ENCODE measurements at regions not wholly inside any gene's neighbourhood (a gene's known extent, or its start where the extent isn't known, plus 50 kb on each side); places are given as distances from the start of the nearest gene placed in this dataset.
A peak's percentile ranks its signal among the peaks of the same experiment; 100 is the strongest.

DNA sequence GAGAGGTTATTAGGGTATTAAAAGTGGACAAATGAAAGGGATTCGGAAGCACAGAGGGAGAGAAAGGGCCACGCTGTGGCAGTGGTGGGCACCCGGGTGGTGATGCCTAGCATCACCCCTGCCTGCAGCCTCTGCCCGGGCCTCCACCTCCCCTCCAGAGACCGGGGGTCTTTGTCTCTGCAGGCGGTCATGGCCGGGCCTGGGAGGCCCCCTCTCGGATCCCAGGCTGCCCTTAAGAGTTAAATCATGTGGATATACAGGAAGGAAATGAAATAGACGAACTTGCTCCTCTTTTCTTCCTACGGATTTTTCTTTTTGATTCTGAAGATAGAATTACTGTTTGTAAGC, 319.6 kb downstream of the ZNF536 start:
- in situ Hi-C loops (cut with HindIII; ENCODE audit: low sequenced_read_pairs): no loop called here
- no peak for DNase-seq (ENCODE audit: low read depth)
- TF ChIP-seq CTCF (IDR thresholded peaks at IDR 0.05; ENCODE audit: low read depth, low read length, missing control alignments): no peak
- H3K4me3 ChIP-seq (ENCODE audit: low read depth, low read length): no peak overlapping the region

DNA sequence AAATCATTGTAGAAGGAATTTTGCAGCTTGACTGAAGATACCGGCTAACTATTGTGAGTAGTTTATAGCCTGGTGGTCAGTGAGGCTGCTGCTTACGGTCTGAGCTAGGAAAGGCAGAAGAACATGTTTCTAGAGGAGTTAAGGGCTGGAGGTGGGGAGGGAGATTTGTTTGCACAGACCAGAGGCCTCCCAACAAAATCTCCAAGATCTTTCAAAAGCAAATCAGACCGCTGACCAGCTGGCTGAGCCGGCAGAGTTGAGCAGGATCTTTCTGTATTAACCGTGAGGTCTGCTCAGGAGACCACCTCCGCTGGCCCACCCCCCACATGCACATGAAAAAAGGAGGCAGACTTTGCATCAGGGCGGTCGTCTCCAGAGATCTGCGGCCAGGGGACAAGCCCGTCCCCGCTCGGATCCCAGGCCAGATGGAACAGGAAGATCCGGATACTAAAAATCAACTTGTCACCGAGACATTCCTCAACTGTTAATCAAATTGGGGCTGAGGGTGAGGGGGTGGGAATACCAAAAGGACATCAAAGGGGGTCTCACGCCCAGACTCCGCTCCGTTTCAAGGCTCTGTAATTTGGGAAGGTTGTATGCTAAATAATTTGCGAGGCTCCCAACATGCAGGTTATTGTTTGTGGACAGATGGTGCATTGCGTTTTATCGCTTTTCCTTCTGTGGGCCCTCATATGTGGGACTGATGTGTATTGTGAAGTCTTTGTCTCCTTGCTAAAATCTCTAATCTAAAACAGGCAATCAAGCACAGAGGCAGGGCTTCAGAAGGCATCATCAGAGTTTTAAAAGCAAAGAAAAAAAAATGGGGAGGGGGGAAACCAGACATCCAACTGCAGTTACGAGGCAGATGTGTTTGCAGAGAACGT, 319.0 kb downstream of the ZNF536 start:
- no peak for TF ChIP-seq CTCF (IDR thresholded peaks at IDR 0.05; ENCODE audit: low read depth, low read length, missing control alignments)
- no peak overlapping the region for H3K4me3 ChIP-seq (ENCODE audit: low read depth, low read length)
- DNase-seq (ENCODE audit: low read depth): no peak
- in situ Hi-C loops (cut with HindIII; ENCODE audit: low sequenced_read_pairs): no loop called here

DNA sequence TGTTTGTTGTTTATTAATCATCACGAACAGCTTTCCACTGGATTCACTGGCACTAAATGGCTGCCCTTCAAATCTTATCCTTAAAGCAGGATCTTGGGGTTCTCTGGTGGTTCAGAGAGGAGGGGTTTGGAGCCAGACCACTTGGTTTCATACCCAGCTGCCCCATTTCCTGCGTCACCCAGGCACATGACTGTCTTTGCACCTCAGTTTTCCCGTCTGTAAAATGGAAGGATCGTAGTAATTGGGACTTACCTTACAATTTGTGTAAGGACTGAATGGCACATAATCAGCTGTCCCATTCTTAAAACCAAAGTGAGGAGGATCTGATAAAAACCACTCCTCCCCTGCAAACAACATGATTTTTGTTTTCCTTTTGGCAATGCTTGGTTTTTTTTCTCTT, 318.3 kb downstream of the ZNF536 start:
- H3K4me3 ChIP-seq (ENCODE audit: low read depth, low read length): no peak overlapping the region
- no peak for DNase-seq (ENCODE audit: low read depth)
- in situ Hi-C loops (cut with HindIII; ENCODE audit: low sequenced_read_pairs): no loop called here

DNA sequence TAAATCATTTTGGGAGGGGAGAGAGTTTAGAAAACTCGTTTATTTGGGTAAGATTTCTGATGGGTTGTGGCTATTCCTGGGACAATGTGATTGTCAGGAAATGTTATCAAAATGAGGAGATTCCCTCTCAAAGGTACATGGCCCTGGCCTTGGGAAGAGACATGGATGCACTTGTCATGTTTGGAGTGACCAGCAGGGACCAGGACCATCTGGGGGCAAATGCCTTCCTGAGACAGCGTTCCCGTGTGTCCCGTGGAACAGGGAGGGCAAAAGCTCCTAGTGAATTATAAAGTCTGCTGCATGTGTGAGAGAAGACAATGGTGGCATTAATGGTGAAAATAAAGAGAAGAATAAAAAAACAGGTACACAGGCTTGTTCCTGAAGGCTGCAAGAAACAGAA, 317.3 kb downstream of the ZNF536 start:
- in situ Hi-C loops (cut with HindIII; ENCODE audit: low sequenced_read_pairs): no loop called here
- H3K4me3 ChIP-seq (ENCODE audit: low read depth, low read length): no peak overlapping the region
- TF ChIP-seq CTCF (IDR thresholded peaks at IDR 0.05; ENCODE audit: low read depth, low read length, missing control alignments): peak; percentile 8
- no peak for DNase-seq (ENCODE audit: low read depth)

More for the DNA sequence above, 318.3 kb downstream of the ZNF536 start:
- TF ChIP-seq CTCF (IDR thresholded peaks at IDR 0.05; ENCODE audit: low read depth, low read length, missing control alignments): no peak

DNA sequence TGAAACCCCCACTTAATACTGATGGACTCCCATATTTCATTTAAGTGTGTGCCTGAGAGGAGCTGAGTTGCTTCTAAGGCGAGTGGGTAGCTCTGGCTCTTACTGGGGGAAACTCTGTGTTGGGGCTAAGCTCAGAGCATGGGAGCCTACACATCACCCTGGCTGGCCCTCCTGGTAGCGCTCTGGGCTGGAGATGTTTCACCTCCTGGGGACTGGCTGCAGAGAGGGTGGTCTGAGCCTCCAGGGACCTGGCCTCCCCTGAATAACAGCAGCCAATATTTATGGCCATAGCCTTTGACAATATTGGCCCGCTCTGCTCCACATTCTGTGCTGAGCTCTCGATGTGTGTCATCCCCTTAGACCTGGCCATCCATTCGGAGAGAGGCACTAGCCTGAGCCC, 316.5 kb downstream of the ZNF536 start:
- in situ Hi-C loops (cut with HindIII; ENCODE audit: low sequenced_read_pairs): no loop called here
- TF ChIP-seq CTCF (IDR thresholded peaks at IDR 0.05; ENCODE audit: low read depth, low read length, missing control alignments): no peak
- no peak for DNase-seq (ENCODE audit: low read depth)
- no peak overlapping the region for H3K4me3 ChIP-seq (ENCODE audit: low read depth, low read length)

DNA sequence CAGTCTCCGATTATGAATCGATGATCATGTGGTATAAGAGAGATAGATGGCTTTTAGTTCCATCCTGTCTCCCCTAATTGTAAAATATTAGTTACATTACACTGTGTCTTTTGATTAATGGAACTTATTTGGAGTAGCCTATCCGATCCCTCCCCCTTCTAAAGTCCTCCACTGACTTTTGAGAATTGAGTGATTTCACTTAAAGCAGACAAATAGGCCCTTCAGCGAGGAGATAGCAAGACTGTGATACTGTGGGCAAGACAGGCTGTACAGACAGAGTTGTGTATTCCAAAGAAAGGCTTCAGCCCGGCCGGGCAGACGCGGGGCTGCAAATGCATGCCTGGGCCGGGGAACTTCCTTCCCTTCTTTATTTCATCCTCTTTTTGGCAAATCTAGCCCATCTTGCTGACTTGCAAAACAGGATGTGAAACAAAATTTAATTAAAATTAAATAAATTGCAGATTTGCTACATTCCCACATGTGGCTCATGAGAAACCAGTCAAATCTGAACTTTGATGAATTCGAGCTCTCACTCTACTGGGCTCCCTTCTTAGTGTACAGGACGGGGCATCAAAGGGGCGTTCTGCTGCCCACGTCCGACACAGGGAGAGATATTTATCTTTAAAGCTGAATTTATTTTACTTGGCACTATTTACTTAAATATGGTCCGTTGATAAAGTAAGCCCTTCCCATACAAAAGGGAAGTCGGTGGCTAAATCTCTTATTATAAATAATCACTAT, 314.8 kb downstream of the ZNF536 start:
- DNase-seq (ENCODE audit: low read depth): no peak
- H3K4me3 ChIP-seq (ENCODE audit: low read depth, low read length): no peak overlapping the region
- in situ Hi-C loops (cut with HindIII; ENCODE audit: low sequenced_read_pairs): no loop called here

More for the DNA sequence above, 314.8 kb downstream of the ZNF536 start:
- TF ChIP-seq CTCF (IDR thresholded peaks at IDR 0.05; ENCODE audit: low read depth, low read length, missing control alignments): no peak

All from astrocyte of the cerebellum (primary cell).